HepG2 (cell line): ENCODE measurements at regions not wholly inside any gene's neighbourhood (a gene's known extent, or its start where the extent isn't known, plus 50 kb on each side); places are given as distances from the start of the nearest gene placed in this dataset.
A peak's percentile ranks its signal among the peaks of the same experiment; 100 is the strongest.

Experiments used
- ATAC-seq: fragments of 200-7000 bp; cut with Tn5 transposase; 3 replicates; pipeline ENCODE4 v1.9.1; 2020; ENCODE audit warnings: mild to moderate bottlenecking, moderate library complexity
- BruUV-seq: library from RNA; stranded (reverse); fragments of 400-500 nt; replicated peaks from 2 replicates; lab custom pipeline; 2021; lab: Mats Ljungman, UMichigan
- CTCF ChIA-PET: fragments of 300-600 bp; formaldehyde crosslinking; extraction: SDS; loops from one replicate; lab custom pipeline; 2021; ENCODE audit warnings: low total read pairs, inconsistent platforms, low intra/inter-chr PET ratio; lab: Yijun Ruan, JAX
- POLR2A ChIA-PET: fragments of 350-600 bp; sonication (Branson Sonifier 250); formaldehyde crosslinking; loops from one replicate; lab custom pipeline; 2020; ENCODE audit warnings: antibody characterized with exemption, inconsistent platforms; lab: Yijun Ruan, JAX
- DNase-seq: peaks from one replicate; pipeline ENCODE4 v3.0.0-alpha.2; 2015; ENCODE audit warnings: low spot score
- FAIRE-seq: peaks from 3 replicates; lab custom pipeline; 2011; peaks lifted over from hg19 to GRCh38; lab: Jason Lieb, UNC
- H2AFZ ChIP-seq: one replicate; pipeline ENCODE4 v1.6.1; 2011; ENCODE audit warnings: low read length, inconsistent platforms
- H3K27ac ChIP-seq: fragments of 300-600 bp; 3 replicates; pipeline ENCODE4 v1.8.0; 2011; ENCODE audit warnings: mixed run types, mild to moderate bottlenecking, mixed read lengths, low read length, inconsistent platforms; ENCODE audit not compliant: insufficient read depth; ENCODE audit errors: extremely low read length
- H3K27me3 ChIP-seq, 2 experiments: fragments of 200-600 bp in 1 of 2; 2 replicates in 1 of 2; 3 replicates in 1 of 2; pipeline versions ENCODE4 v1.6.0 to v1.8.0; 2011; ENCODE audit warnings: low read length in 2 of 2, mild to moderate bottlenecking in 2 of 2, moderate library complexity in 2 of 2, inconsistent platforms in 1 of 2; ENCODE audit not compliant: insufficient read depth in 2 of 2, control insufficient read depth in 1 of 2
- H3K36me3 ChIP-seq, 2 experiments: fragments of 200-600 bp in 1 of 2; replicated peaks in 1 of 2; 2 replicates in 1 of 2; 3 replicates in 1 of 2; pipeline versions ENCODE4 v1.5.1 to v1.8.0; 2011; ENCODE audit warnings: low read length in 2 of 2, inconsistent platforms in 1 of 2; ENCODE audit not compliant: insufficient read depth in 2 of 2, control insufficient read depth in 1 of 2
- H3K4me1 ChIP-seq: 2 replicates; pipeline ENCODE4 v1.5.1; 2012; ENCODE audit warnings: low read length, inconsistent platforms; ENCODE audit not compliant: insufficient read depth
- H3K4me2 ChIP-seq: 2 replicates; pipeline ENCODE4 v1.6.0; 2011; ENCODE audit warnings: low read depth, low read length, inconsistent platforms
- H3K4me3 ChIP-seq, 3 experiments: fragments of 200-600 bp in 1 of 3; sonication (generic), shearing (Covaris generic) in 1 of 3; replicated peaks in 1 of 3; 2 replicates each; pipeline ENCODE4 v1.5.1; 2011 to 2016; ENCODE audit warnings: low read length in 3 of 3, inconsistent platforms in 2 of 3, low read depth in 2 of 3, mild to moderate bottlenecking in 2 of 3, control low read depth in 1 of 3, mixed read lengths in 1 of 3; ENCODE audit not compliant: insufficient read depth in 1 of 3
- H3K79me2 ChIP-seq: one replicate; pipeline ENCODE4 v1.6.1; 2011; ENCODE audit warnings: low read length, inconsistent platforms; ENCODE audit not compliant: insufficient read depth
- H3K9ac ChIP-seq: 2 replicates; pipeline ENCODE4 v1.6.0; 2011; ENCODE audit warnings: mild to moderate bottlenecking, low read depth, low read length, inconsistent platforms; ENCODE audit not compliant: insufficient read depth
- H3K9me3 ChIP-seq: 2 replicates; pipeline ENCODE4 v1.5.1; 2012; ENCODE audit warnings: mild to moderate bottlenecking, low read length
- H4K20me1 ChIP-seq: 2 replicates; pipeline ENCODE4 v1.6.0; 2011; ENCODE audit warnings: inconsistent platforms, mild to moderate bottlenecking, low read length, moderate library complexity; ENCODE audit not compliant: insufficient read depth
- CBFB ChIP-seq: sonication (generic); formaldehyde crosslinking; IDR thresholded peaks from 2 replicates; pipeline ENCODE4 v1.4.0; 2020; ENCODE audit warnings: missing genetic modification reagents
- CHCHD3 ChIP-seq: sonication (generic); formaldehyde crosslinking; IDR thresholded peaks from 2 replicates; pipeline ENCODE4 v1.8.0; 2022; ENCODE audit warnings: mild to moderate bottlenecking, missing genetic modification reagents, moderate library complexity
- PBX3 ChIP-seq: sonication (generic); formaldehyde crosslinking; IDR thresholded peaks from 2 replicates; pipeline ENCODE4 v1.8.1; 2023; ENCODE audit warnings: missing genetic modification reagents, inconsistent platforms, borderline replicate concordance
- RELA ChIP-seq: sonication (generic); formaldehyde crosslinking; IDR thresholded peaks from 2 replicates; pipeline ENCODE4 v1.4.0; 2020; ENCODE audit warnings: missing genetic modification reagents
- ZBTB8A ChIP-seq: sonication (generic); formaldehyde crosslinking; IDR thresholded peaks from 2 replicates; pipeline ENCODE4 v1.4.0; 2020; ENCODE audit warnings: mild to moderate bottlenecking, low read depth, missing genetic modification reagents, borderline replicate concordance
- ZNF629 ChIP-seq: sonication (generic); formaldehyde crosslinking; conservative IDR thresholded peaks from 2 replicates; pipeline ENCODE4 v1.5.0; 2020; ENCODE audit warnings: missing genetic modification reagents
- WGBS: methylation state at CpG from one replicate; pipeline ENCODE4 v1.1.6; 2017; ENCODE audit warnings: low lambda C conversion rate; 5-methylcytosine and 5-hydroxymethylcytosine counted together
- in situ Hi-C: cut with HindIII; loops from 2 replicates; pipeline ENCODE4 v1.10.0; 2017; ENCODE audit warnings: low pct_unique_long_range_greater_than_20kb; ENCODE audit not compliant: extremely low pct_ligation_motif_present
- intact Hi-C: fragments of 100-400 bp; cut with micrococcal nuclease; formaldehyde crosslinking; loops from one replicate; pipeline ENCODE4 v1.10.0; 2022; ENCODE audit not compliant: unreplicated experiment

- FAIRE-seq (no peak), ATAC-seq (no peak), DNase-seq (no peak)
- 11% methylated on average over 3 of the region's 13 CpGs for WGBS
- no peak overlapping the region for H2AFZ ChIP-seq
- H3K36me3 ChIP-seq, result no peaks in the 10 kb centered on the region
- in situ Hi-C loops (no loop called here), intact Hi-C loops (no loop called here)
- H3K27ac ChIP-seq, result no peak overlapping the region
- H3K9ac ChIP-seq, result no peak overlapping the region
- H3K4me2 ChIP-seq, result no peak overlapping the region
- no peaks in the 10 kb centered on the region for H3K4me1 ChIP-seq
- H3K9me3 ChIP-seq, result no peaks in the 10 kb centered on the region
- CTCF ChIA-PET, result no interaction called here
- BruUV-seq, result no TSS peak
- H3K4me3 ChIP-seq, result no peak overlapping the region
- peaks cover 0 to 13% of the 10 kb centered on the region in 2 experiments; a peak in 2 of 5 replicates for H3K27me3 ChIP-seq
- H4K20me1 ChIP-seq, result no peaks in the 10 kb centered on the region
- POLR2A ChIA-PET, result no interaction called here
- no peaks in the 10 kb centered on the region for H3K79me2 ChIP-seq
- TF ChIP-seq PBX3 (CRISPR knock-in tag) (no peak), ZNF629 (peak; percentile 37), CBFB (CRISPR knock-in tag) (no peak)
Measured at GRCh38 chr12:113684053-113684907, 212.6 kb upstream of the LHX5 start.

- no peak for ATAC-seq
- no peak overlapping the region for H3K9ac ChIP-seq
- ChIA-PET POLR2A (no interaction called here), CTCF (no interaction called here)
- TF ChIP-seq RELA, result no peak
- no peak for TF ChIP-seq CHCHD3 (CRISPR knock-in tag)
- TF ChIP-seq ZBTB8A (CRISPR knock-in tag), result no peak
- H3K4me1 ChIP-seq, result no peaks in the 10 kb centered on the region
- H4K20me1 ChIP-seq, result no peaks in the 10 kb centered on the region
- FAIRE-seq, result no peak
- H3K27me3 ChIP-seq, result peaks cover 0 to 17% of the 10 kb centered on the region in 2 experiments; a peak in 2 of 5 replicates
- no peak overlapping the region for H3K27ac ChIP-seq
- H2AFZ ChIP-seq, result no peak overlapping the region
- WGBS, result 3% methylated on average over 5 of the region's 7 CpGs
- no peaks in the 10 kb centered on the region for H3K36me3 ChIP-seq
- H3K79me2 ChIP-seq, result no peaks in the 10 kb centered on the region
- H3K4me2 ChIP-seq, result no peak overlapping the region
- intact Hi-C loops, result no loop called here
- no TSS peak for BruUV-seq
- in situ Hi-C loops, result no loop called here
- no peaks in the 10 kb centered on the region for H3K9me3 ChIP-seq
- no peak overlapping the region for H3K4me3 ChIP-seq
- DNase-seq, result no peak
Measured at GRCh38 chr12:113683574-113683973, 211.9 kb upstream of the LHX5 start.
